Cardiac septum (tissue), 1 donor: ENCODE measurements at regions not wholly inside any gene's neighbourhood (a gene's known extent, or its start where the extent isn't known, plus 50 kb on each side); places are given as distances from the start of the nearest gene placed in this dataset.
"Not testable (repeated sequence)": the region's sequence is repeated elsewhere in the genome, so short reads cannot be mapped to it uniquely, and the experiment has no call there.

Source experiments
- DNase-seq: peaks from one replicate; pipeline ENCODE4 v3.0.0-alpha.2; 2020; ENCODE audit warnings: low spot score
- intact Hi-C: fragments of 100-400 bp; cut with DNase I; formaldehyde crosslinking; loops from one replicate; pipeline ENCODE4 v1.14.0; 2022
- donor health status: DM: no; HTN: no; CAD: no.

DNA sequence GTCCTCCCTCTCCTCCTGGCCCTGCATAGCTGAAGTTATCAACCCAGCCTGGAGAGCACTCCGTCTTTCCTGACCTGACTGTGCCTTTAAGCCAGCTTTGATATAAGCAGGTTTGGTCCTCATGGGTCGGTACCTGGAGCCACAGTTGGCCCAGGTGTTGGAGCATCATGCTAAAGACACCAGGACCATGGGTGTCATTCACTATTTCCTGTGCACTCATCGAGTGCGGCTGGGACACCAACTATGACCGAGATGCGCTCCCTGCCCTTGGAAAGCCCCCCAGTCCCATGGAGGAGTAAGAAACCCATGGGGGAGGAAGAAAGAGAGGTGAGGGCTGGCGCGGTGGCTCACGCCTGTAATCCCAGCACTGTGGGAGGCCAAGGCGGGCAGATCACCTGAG, 78.9 kb upstream of the CCND2 start:
- intact Hi-C loops: no loop called here
- DNase-seq: no peak

DNA sequence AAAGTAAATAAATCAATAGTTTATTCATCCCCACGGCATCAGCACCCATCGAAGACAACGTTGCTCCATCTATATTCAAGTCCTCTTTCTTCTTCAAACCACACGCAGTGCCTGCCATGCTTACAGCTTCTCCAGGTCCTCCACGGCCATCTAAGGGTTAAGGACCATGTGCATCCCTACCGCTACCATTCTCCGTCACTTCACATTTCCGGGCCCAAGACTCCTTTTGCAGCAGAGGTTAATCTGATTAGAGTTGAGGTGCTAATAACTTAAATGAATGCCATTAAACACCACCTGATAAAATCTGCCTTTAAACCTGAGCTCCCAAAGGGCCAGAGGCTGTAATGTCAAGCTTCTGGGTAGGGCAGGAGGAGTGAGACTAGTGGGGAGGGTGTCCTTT, 79.7 kb upstream of the CCND2 start:
- intact Hi-C loops: no loop called here
- DNase-seq: no peak

DNA sequence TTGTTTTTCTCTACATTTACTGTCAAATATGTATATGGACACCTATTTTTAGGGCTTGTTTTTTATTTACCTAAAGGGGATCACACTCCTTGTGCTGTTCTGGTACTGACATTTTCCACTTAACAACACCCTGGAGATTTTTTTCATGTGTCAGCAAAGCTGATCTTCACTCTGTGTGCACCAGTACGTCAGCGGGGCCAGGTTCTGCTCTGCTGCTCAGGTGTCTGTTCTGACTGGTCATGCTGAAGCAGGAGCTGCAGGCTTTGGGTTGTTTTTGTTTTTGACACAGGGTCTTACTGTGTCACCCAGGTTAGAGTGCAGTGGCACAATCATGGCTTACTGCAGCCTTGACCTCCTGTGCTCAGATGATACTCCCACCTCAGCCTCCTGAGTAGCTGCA, 81.9 kb upstream of the CCND2 start:
- intact Hi-C loops: no loop called here
- no peak for DNase-seq

DNA sequence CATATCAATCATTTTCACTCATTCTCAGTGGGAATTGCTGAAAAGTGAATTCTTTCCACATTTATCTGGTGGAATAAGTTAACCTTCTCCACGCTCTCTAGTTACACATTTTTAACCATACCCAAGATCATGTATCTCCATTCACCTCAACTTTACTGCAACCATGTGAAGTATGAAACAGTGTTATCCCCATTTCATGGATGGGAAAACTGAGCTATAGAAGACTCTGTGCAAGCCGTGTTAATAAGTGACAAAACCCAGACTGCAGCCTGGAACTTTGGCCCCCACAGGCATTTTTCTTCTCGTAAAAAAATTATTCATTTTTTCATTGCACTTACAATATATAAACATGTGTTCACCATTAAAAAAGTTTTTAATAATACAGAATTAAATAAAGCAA, 82.4 kb upstream of the CCND2 start:
- intact Hi-C loops: no loop called here
- no peak for DNase-seq

GRCh38 chr12:4190366-4191063, 83.0 kb upstream of the CCND2 start:
- intact Hi-C loops: no loop called here
- no peak for DNase-seq

DNA sequence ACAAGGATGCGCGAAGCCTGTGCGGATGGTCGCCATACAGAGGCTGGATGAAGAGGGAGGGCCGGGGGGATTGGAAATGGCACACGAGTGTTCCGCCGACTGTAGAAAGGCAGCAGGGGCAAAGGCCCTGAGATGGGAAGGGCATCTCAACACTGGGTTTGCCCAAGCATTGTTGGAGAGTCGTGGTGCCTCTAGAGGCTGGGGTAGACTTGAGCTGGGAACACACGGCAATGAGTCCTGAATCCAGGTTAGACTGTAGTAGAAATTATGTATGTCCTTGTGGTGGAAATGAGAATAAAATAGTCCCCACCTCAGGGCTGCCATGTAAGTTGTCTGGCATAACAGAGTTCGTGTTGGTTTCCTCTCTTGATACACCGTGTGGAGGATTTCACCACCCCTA, 83.8 kb upstream of the CCND2 start:
- DNase-seq: no peak
- intact Hi-C loops: no loop called here

- intact Hi-C loops: no loop called here
- no peak for DNase-seq
Measured at GRCh38 chr12:4187916-4188315, 85.6 kb upstream of the CCND2 start.

DNA sequence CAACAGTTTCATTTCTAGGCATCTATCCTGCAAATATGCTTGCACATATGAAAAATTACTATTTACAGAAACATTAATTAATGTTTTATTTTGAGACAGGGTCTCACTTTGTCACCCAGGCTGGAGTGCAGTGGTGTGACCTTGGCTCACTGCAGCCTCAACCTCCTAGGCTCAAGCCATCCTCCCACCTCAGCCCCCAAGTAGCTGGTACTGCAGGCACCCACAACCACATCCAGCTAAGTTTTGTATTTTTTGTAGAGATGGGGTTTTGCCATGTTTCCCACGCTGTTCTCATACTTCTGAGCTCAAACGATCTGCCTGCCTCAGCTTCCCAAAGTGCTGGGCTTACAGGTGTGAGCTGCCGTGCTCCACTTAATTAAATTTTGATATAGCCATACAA, 86.2 kb upstream of the CCND2 start:
- DNase-seq, intact Hi-C loops: not testable (repeated sequence)

DNA sequence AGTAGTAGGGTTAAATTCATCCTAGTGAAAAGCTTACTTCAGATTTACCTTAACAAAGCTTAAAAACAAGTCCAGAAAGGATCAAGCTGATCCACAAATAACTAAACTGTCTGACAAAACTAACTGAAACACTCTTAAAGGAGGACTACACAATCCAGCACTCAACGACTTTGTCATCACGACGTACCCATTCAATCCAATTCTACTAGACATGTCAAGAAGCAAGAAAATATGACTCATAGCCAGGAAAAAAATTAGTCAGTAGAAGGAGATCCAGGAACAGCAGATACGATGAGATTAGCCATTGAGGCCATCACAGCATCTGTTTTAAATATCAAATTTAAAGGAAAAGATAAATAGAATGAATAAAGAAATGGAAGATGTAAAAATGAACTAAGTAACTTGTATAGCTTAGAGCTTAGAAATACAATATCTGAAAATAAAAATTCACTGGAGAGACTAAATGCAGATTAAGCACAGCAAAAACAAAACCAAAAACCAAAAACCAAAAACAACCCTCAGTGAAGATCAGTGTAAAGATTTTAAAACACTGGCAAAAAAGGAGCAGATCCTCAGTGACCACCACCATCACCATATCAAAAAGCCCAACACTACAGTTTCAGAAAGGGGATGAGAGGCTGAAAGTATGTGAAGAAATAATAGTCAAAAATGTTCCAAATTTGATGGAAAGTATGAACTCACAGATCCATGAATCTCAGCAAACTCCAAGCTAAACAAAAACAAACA, 95.0 kb upstream of the CCND2 start:
- no peak for DNase-seq
- intact Hi-C loops: no loop called here

GRCh38 chr12:4177262-4177661, 96.3 kb upstream of the CCND2 start:
- intact Hi-C loops: no loop called here
- no peak for DNase-seq

DNA sequence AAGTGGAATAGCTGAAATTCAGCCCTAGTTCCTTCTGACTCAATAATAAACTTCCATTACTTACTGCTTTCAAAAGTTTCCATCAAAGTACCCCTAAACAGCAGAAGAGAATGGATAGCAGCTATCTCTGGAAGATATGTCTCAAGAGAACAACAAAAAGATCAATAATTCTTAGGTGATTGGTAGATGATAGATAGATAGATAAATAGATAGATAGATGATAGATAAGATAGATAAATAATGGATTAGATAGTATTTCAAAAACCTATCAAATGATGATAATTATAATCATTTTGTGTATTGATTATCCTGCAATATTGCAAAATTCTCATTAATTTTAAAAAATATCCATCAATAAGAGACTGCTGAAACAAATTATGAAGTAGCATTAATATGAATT, 97.4 kb upstream of the CCND2 start:
- DNase-seq: no peak
- intact Hi-C loops: no loop called here

- DNase-seq: no peak
- intact Hi-C loops: no loop called here
Measured at GRCh38 chr12:4174417-4174816, 99.1 kb upstream of the CCND2 start.

DNA sequence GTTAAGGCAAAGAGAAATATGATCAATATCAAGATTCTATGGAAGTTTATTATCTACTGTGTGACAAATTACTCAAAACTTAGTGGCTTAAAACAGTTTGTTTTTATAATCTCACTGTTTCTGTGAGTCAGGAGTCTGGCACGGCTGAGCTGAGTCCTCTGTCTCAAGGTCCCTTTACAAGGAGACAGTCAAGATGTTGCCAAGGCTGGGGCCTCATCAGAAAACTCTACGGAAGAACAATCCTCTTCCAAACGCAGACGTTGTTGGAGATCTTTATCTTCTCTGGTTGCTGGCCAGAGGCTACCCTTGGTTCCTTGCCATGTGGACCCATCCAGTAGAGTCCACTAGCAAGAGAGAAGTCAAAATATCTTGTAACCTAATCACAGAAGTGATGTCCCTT, 100.6 kb upstream of the CCND2 start:
- intact Hi-C loops: no loop called here

GRCh38 chr12:4171742-4172141, 101.8 kb upstream of the CCND2 start:
- intact Hi-C loops: no loop called here
- no peak for DNase-seq

More for the DNA sequence above, 100.6 kb upstream of the CCND2 start:
- no peak for DNase-seq

DNA sequence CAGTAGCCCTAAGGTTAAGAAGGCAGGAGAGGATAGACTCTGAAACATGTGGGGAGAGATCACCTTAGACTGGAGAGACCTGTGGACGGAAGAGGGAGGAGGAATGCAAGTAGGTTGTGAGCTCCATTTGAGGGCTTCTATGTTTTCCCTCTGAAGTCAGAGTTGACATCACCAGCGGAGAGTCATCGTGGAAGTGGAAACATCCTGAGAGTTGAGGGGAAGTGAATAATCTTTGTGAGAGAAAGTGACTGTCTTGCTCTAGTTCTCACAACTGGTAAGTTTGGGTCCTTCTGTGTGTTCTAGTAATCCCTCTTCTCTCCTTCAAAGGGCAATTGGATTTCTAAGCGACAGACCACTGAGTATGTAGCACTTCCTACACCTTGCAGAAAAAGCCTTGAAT, 103.6 kb upstream of the CCND2 start:
- intact Hi-C loops: no loop called here
- no peak for DNase-seq

DNA sequence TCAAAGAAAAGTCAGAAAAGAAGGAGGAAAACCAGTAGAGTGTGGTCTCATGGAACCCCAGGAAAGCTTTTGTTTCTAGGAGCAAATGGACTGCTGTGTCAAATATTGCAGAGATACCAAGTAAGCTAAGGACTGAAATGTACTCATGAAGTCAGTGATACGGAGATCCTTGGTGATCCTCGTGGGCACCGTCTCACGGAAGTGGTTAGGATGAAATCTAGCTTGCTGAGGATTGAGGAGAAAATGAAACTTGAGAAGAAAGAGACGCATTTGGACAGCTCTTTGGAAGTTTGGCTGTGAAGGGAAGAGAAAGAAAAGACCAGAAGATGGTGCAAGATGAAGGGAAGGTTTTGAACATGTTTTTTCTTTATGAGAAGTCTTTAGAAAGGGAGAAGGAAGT, 104.0 kb upstream of the CCND2 start:
- intact Hi-C loops: no loop called here
- DNase-seq: no peak

DNA sequence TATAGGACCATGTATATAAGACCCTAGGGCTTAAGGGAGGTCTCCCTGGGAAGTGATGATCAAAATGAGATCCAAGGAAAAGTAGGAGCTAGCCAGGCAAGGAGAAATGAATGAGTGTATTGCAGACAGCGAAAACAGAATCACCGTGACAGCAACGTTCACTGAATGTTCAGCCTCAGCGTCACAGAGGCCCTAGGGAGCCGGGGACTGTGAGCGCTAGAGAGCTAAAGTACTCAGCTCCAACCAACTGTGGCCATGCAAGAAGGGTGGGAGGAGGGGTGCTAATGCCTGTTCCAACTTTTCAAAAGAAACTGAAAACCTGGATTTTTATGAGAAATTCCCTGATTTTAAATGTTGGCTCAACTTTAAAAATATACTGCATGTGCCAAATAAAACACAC, 105.5 kb upstream of the CCND2 start:
- no peak for DNase-seq
- intact Hi-C loops: no loop called here

DNA sequence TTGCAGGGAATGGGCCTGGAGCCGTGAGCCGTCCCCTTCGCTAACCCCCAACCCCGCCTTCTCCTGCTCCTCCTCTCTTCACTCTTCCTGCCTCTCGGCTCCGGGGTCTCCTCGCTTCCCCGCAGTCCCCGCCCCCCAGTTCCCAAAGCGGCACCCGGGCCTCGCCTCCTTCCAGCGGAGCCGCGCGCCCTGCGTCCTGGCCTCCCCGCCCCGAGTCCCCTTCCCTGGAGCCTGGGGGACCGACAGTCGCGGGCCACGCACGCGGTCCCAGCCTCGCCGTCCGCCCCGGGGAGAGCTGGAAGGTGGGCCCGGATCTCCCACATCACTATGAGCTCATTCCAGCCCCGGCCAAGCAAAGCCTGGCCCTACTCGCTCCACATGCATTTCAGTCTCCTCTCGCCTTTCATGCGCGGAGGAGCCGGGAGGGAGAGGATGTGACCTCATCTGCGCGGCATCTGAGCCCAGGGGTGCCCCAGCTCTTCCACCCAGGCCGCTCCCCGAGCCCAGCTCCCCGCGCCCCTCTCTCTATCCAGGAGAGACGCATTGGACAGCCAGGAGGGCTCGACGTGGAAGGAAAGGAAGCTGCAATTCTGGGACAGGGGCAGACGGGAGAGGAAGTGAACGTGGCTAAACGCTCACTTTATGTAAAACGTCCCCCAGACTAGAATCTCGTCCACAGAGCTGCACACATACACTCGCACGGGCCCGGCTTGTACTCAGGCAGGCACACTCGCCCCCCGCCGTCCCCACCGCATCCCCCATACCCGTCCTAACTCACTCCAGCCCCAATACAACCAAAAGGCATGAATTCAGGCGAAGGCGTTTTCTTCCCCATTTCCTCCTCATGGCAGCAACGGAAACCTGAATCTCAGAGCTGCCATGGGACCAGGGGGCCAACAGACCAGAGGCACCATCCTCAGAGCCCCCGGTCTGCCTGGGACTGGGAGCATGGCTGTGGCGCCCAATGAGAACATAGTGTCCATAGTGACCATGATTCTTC, 108.7 kb upstream of the CCND2 start:
- intact Hi-C loops: no loop called here
- DNase-seq: peak; percentile 85

GRCh38 chr12:4164188-4164558, 109.4 kb upstream of the CCND2 start:
- intact Hi-C loops: no loop called here
- DNase-seq: no peak

DNA sequence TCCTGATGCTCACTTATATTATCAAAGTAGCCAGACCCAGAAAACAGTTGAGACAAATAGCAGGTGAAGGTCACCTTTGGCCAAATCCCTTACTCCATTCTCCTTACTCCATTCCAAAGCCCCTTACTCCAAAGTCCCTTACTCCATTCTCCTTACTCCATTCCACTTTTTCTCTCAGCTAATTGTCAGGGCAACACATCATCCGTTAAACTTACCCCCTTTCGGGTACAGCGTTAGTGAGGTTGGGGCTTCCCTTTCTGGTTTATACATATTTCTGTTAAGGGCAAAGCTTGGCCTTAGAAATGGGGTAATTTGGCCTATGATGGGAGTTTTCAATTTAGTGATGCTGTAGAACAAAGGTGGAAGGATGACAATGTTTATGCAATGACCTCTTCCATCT, 111.8 kb upstream of the CCND2 start:
- intact Hi-C loops: no loop called here
- DNase-seq: no peak
